SU-DHL-6 (cell line): ENCODE measurements at regions not wholly inside any gene's neighbourhood (a gene's known extent, or its start where the extent isn't known, plus 50 kb on each side); places are given as distances from the start of the nearest gene placed in this dataset.

Source experiments
- H2AFZ ChIP-seq: fragments of 200-600 bp; sonication (generic); 2 replicates; pipeline ENCODE4 v1.6.1; 2014; ENCODE audit warnings: low read depth, mild to moderate bottlenecking, moderate library complexity, mixed read lengths, antibody characterized with exemption, low read length; ENCODE audit not compliant: severe bottlenecking
- H3F3A ChIP-seq: fragments of 200-600 bp; shearing (Covaris generic); 2 replicates; pipeline ENCODE4 v1.6.0; 2016; ENCODE audit warnings: antibody characterized with exemption, mild to moderate bottlenecking; ENCODE audit not compliant: insufficient read depth
- H3K27ac ChIP-seq: fragments of 200-600 bp; sonication (generic); 2 replicates; pipeline ENCODE4 v1.5.1; 2016; ENCODE audit warnings: low read depth, mild to moderate bottlenecking, low read length, moderate library complexity, mixed read lengths
- H3K27me3 ChIP-seq: fragments of 200-600 bp; sonication (generic), shearing (Covaris generic); 2 replicates; pipeline ENCODE4 v1.6.0; 2014; ENCODE audit warnings: mild to moderate bottlenecking, low read length
- H3K36me3 ChIP-seq: fragments of 200-600 bp; sonication (generic); 2 replicates; pipeline ENCODE4 v1.6.1; 2014; ENCODE audit warnings: mild to moderate bottlenecking, low read length, mixed read lengths
- H3K4me2 ChIP-seq: fragments of 300-600, 200-600 bp; shearing (Covaris generic), sonication (generic); 2 replicates; pipeline ENCODE4 v1.6.0; 2014; ENCODE audit warnings: low read length, low read depth, mild to moderate bottlenecking; ENCODE audit not compliant: poor library complexity, severe bottlenecking
- H3K4me3 ChIP-seq: fragments of 200-600 bp; sonication (generic); 2 replicates; pipeline ENCODE4 v1.5.1; 2014; ENCODE audit warnings: antibody characterized with exemption, low read length, mild to moderate bottlenecking, mixed read lengths; ENCODE audit not compliant: insufficient read depth, poor library complexity, severe bottlenecking
- H3K79me2 ChIP-seq: fragments of 200-600 bp; sonication (generic); 2 replicates; pipeline ENCODE4 v1.6.1; 2014; ENCODE audit warnings: mild to moderate bottlenecking, low read length, moderate library complexity; ENCODE audit not compliant: insufficient read depth
- H3K9ac ChIP-seq: fragments of 200-600 bp; sonication (generic); 2 replicates; pipeline ENCODE4 v1.7.0; 2014; ENCODE audit warnings: mild to moderate bottlenecking, low read length
- H3K9me2 ChIP-seq: fragments of 200-600 bp; sonication (generic); replicated peaks from 2 replicates; pipeline ENCODE4 v1.6.1; 2014; ENCODE audit warnings: low read length; ENCODE audit not compliant: insufficient read depth
- H3K9me3 ChIP-seq: fragments of 200-600 bp; sonication (generic); 2 replicates; pipeline ENCODE4 v1.6.1; 2014; ENCODE audit warnings: low read length, mixed read lengths; ENCODE audit not compliant: insufficient read depth
- H4K20me1 ChIP-seq: fragments of 200-600 bp; sonication (generic); 2 replicates; pipeline ENCODE4 v1.6.1; 2014; ENCODE audit warnings: low read depth, mild to moderate bottlenecking, antibody characterized with exemption, low read length, moderate library complexity, mixed read lengths
- CTCF ChIP-seq: fragments of 200-600 bp; sonication (generic); IDR thresholded peaks from one replicate; pipeline ENCODE4 v1.5.1; 2017; ENCODE audit warnings: antibody characterized with exemption, mild to moderate bottlenecking, low read length, moderate library complexity; ENCODE audit not compliant: insufficient read depth, poor library complexity, severe bottlenecking
- EZH2phosphoT487 ChIP-seq: fragments of 200-600 bp; sonication (generic), shearing (Covaris generic); conservative IDR thresholded peaks from 2 replicates; pipeline ENCODE4 v1.6.1; 2018; ENCODE audit warnings: mild to moderate bottlenecking, antibody characterized with exemption, low read length, moderate library complexity, mixed read lengths

- Histone ChIP-seq H3K4me2 (no peak overlapping the region), H3K27me3 (no peaks in the 10 kb centered on the region), H2AFZ (no peak overlapping the region), H3K36me3 (no peaks in the 10 kb centered on the region), H3F3A (no peaks in the 10 kb centered on the region), H3K79me2 (no peaks in the 10 kb centered on the region), H3K9me3 (no peaks in the 10 kb centered on the region), H3K4me3 (no peak overlapping the region), H3K27ac (no peak overlapping the region), H3K9ac (no peak overlapping the region), H4K20me1 (no peaks in the 10 kb centered on the region), H3K9me2 (no peaks in the 10 kb centered on the region)
- TF ChIP-seq EZH2phosphoT487 (no peak), CTCF (peak; percentile 86)
Measured at GRCh38 chr16:52191531-52192134, 355.3 kb downstream of the TOX3 start.

GRCh38 chr16:52184336-52184735, 362.6 kb downstream of the TOX3 start:
- Histone ChIP-seq H3K9me2 (no peaks in the 10 kb centered on the region), H3K9ac (no peak overlapping the region), H3K4me2 (no peak overlapping the region), H3K36me3 (no peaks in the 10 kb centered on the region), H3K27me3 (no peaks in the 10 kb centered on the region), H3K9me3 (no peaks in the 10 kb centered on the region), H4K20me1 (no peaks in the 10 kb centered on the region), H3F3A (no peaks in the 10 kb centered on the region), H3K79me2 (no peaks in the 10 kb centered on the region), H2AFZ (no peak overlapping the region), H3K27ac (no peak overlapping the region), H3K4me3 (no peak overlapping the region)
- TF ChIP-seq CTCF: no peak
- no peak for TF ChIP-seq EZH2phosphoT487

GRCh38 chr16:52182840-52183239, 364.1 kb downstream of the TOX3 start:
- Histone ChIP-seq H3F3A (no peaks in the 10 kb centered on the region), H3K9me2 (no peaks in the 10 kb centered on the region), H3K27ac (no peak overlapping the region), H3K9ac (no peak overlapping the region), H3K79me2 (no peaks in the 10 kb centered on the region), H3K4me3 (no peak overlapping the region), H3K36me3 (no peaks in the 10 kb centered on the region), H3K4me2 (no peak overlapping the region), H3K27me3 (no peaks in the 10 kb centered on the region), H4K20me1 (no peaks in the 10 kb centered on the region), H3K9me3 (no peaks in the 10 kb centered on the region), H2AFZ (no peak overlapping the region)
- TF ChIP-seq CTCF (no peak), EZH2phosphoT487 (no peak)
